H1 (cell line): ENCODE measurements at regions not wholly inside any gene's neighbourhood (a gene's known extent, or its start where the extent isn't known, plus 50 kb on each side); places are given as distances from the start of the nearest gene placed in this dataset.

Experiments
- CTCF ChIA-PET: fragments of 300-600 bp; sonication (Branson Sonifier 250); formaldehyde crosslinking; loops from one replicate; lab custom pipeline; 2021; ENCODE audit not compliant: partially characterized antibody; lab: Charles Lee
- POLR2A ChIA-PET: fragments of 300-600 bp; sonication (Branson Sonifier 250); formaldehyde crosslinking; loops from one replicate; lab custom pipeline; 2021; ENCODE audit warnings: inconsistent platforms; ENCODE audit not compliant: partially characterized antibody; lab: Charles Lee
- DNase-seq, 2 experiments: peaks; one replicate each; pipeline versions ENCODE4 v3.0.0 to v3.0.0-alpha.2; 2010 to 2022; ENCODE audit warnings: low spot score in 2 of 2, low read depth in 1 of 2, mixed read lengths in 1 of 2
- FAIRE-seq: peaks from 2 replicates; lab custom pipeline; 2011; peaks lifted over from hg19 to GRCh38; lab: Jason Lieb, UNC
- H2AFZ ChIP-seq: 2 replicates; pipeline ENCODE4 v1.8.1; 2012; ENCODE audit warnings: low read length, inconsistent platforms
- H2AK5ac ChIP-seq: 2 replicates; pipeline ENCODE4 v1.6.1; 2013; ENCODE audit warnings: low read depth, low read length
- H2BK120ac ChIP-seq: replicated peaks from 2 replicates; pipeline ENCODE3; 2013; ENCODE audit warnings: low read depth, low read length, inconsistent platforms
- H2BK12ac ChIP-seq: 2 replicates; pipeline ENCODE4 v1.6.1; 2013; ENCODE audit warnings: low read depth, low read length
- H2BK15ac ChIP-seq: 2 replicates; pipeline ENCODE4 v1.6.1; 2013; ENCODE audit warnings: low read length
- H2BK20ac ChIP-seq: 2 replicates; pipeline ENCODE4 v1.6.1; 2013; ENCODE audit warnings: low read length
- H2BK5ac ChIP-seq: 2 replicates; pipeline ENCODE4 v1.6.1; 2013; ENCODE audit warnings: low read depth, low read length
- H3K14ac ChIP-seq: 2 replicates; pipeline ENCODE4 v1.6.1; 2013; ENCODE audit warnings: inconsistent platforms; ENCODE audit not compliant: insufficient read length
- H3K18ac ChIP-seq: 2 replicates; pipeline ENCODE4 v1.6.1; 2013; ENCODE audit warnings: low read length; ENCODE audit errors: extremely low read depth
- H3K23ac ChIP-seq: 2 replicates; pipeline ENCODE4 v1.6.1; 2013; ENCODE audit warnings: inconsistent platforms; ENCODE audit not compliant: insufficient read length
- H3K23me2 ChIP-seq: 2 replicates; pipeline ENCODE4 v1.6.1; 2013; ENCODE audit warnings: low read depth, low read length
- H3K27ac ChIP-seq: 2 replicates; pipeline ENCODE4 v1.6.1; 2011; ENCODE audit warnings: low read depth, low read length, inconsistent platforms
- H3K27me3 ChIP-seq, 4 experiments: replicated peaks in 1 of 4; 1 replicate in 1 of 4; 2 replicates in 3 of 4; pipeline versions ENCODE4 v1.6.1 to v1.8.1; 2011 to 2013; ENCODE audit warnings: low read length in 3 of 4, mild to moderate bottlenecking in 3 of 4, inconsistent platforms in 2 of 4, mixed read lengths in 2 of 4, moderate library complexity in 1 of 4; ENCODE audit not compliant: control insufficient read depth in 3 of 4, insufficient read depth in 3 of 4; ENCODE audit errors: extremely low read depth in 1 of 4
- H3K36me3 ChIP-seq, 4 experiments: 2 replicates each; pipeline versions ENCODE4 v1.6.1 to v1.8.1; 2011 to 2013; ENCODE audit warnings: mild to moderate bottlenecking in 4 of 4, low read length in 3 of 4, moderate library complexity in 2 of 4, control low read depth in 1 of 4, inconsistent platforms in 1 of 4; ENCODE audit not compliant: insufficient read depth in 4 of 4, control insufficient read depth in 2 of 4
- H3K4ac ChIP-seq: replicated peaks from 2 replicates; pipeline ENCODE3; 2013; ENCODE audit warnings: low read length, low read depth, mixed read lengths, inconsistent platforms; ENCODE audit not compliant: insufficient read length
- H3K4me1 ChIP-seq, 4 experiments: replicated peaks in 1 of 4; 1 replicate in 1 of 4; 2 replicates in 3 of 4; pipeline versions ENCODE4 v1.6.1 to v1.8.1; 2011 to 2013; ENCODE audit warnings: low read length in 3 of 4, inconsistent platforms in 2 of 4, mixed read lengths in 1 of 4; ENCODE audit not compliant: insufficient read depth in 4 of 4, control insufficient read depth in 3 of 4
- H3K4me2 ChIP-seq, 2 experiments: 2 replicates each; pipeline versions ENCODE4 v1.6.1 to v1.8.1; 2011 to 2013; ENCODE audit warnings: low read depth in 2 of 2, low read length in 2 of 2, control low read depth in 1 of 2, inconsistent platforms in 1 of 2, mild to moderate bottlenecking in 1 of 2; ENCODE audit not compliant: insufficient read depth in 1 of 2
- H3K4me3 ChIP-seq, 4 experiments: fragments of 200-600, 300-600 bp in 1 of 4; sonication (generic), shearing (Covaris generic), sonication (Bioruptor Twin) in 1 of 4; 2 replicates each; pipeline versions ENCODE4 v1.5.1 to v1.8.1; 2011 to 2016; ENCODE audit warnings: low read length in 4 of 4, low read depth in 3 of 4, control low read depth in 2 of 4, inconsistent platforms in 2 of 4, mild to moderate bottlenecking in 2 of 4, mixed read lengths in 1 of 4, moderate library complexity in 1 of 4; ENCODE audit not compliant: insufficient read depth in 2 of 4; ENCODE audit errors: extremely low read depth in 1 of 4
- H3K56ac ChIP-seq: replicated peaks from 2 replicates; pipeline ENCODE3; 2013; ENCODE audit warnings: low read depth, mild to moderate bottlenecking, mixed read lengths, low read length, inconsistent platforms; ENCODE audit not compliant: insufficient read length
- H3K79me1 ChIP-seq: 2 replicates; pipeline ENCODE4 v1.6.1; 2013; ENCODE audit warnings: low read depth, low read length, control low read depth
- H3K79me2 ChIP-seq, 2 experiments: 2 replicates each; pipeline versions ENCODE4 v1.6.1 to v1.8.1; 2012 to 2013; ENCODE audit warnings: low read length in 2 of 2, mild to moderate bottlenecking in 2 of 2, inconsistent platforms in 1 of 2; ENCODE audit not compliant: insufficient read depth in 2 of 2, control insufficient read depth in 1 of 2
- H3K9ac ChIP-seq, 4 experiments: replicated peaks in 1 of 4; 1 replicate in 1 of 4; 2 replicates in 3 of 4; pipeline versions ENCODE4 v1.6.1 to v1.8.1; 2011 to 2013; ENCODE audit warnings: low read depth in 3 of 4, low read length in 3 of 4, control low read depth in 2 of 4, mild to moderate bottlenecking in 2 of 4, moderate library complexity in 2 of 4, inconsistent platforms in 1 of 4; ENCODE audit errors: extremely low read depth in 1 of 4
- H3K9me3 ChIP-seq, 2 experiments: 2 replicates each; pipeline versions ENCODE4 v1.6.1 to v1.8.1; 2012 to 2013; ENCODE audit warnings: mild to moderate bottlenecking in 2 of 2, moderate library complexity in 2 of 2, control low read depth in 1 of 2, inconsistent platforms in 1 of 2, low read depth in 1 of 2, low read length in 1 of 2, mixed read lengths in 1 of 2; ENCODE audit not compliant: insufficient read depth in 2 of 2
- H4K20me1 ChIP-seq, 2 experiments: replicated peaks in 1 of 2; 2 replicates each; pipeline versions ENCODE3 to v1.8.1; 2011 to 2013; ENCODE audit warnings: inconsistent platforms in 2 of 2, low read length in 2 of 2, mild to moderate bottlenecking in 1 of 2; ENCODE audit not compliant: insufficient read depth in 2 of 2, control insufficient read depth in 1 of 2
- H4K5ac ChIP-seq: 2 replicates; pipeline ENCODE4 v1.6.1; 2013; ENCODE audit warnings: low read length, low read depth, mixed read lengths, inconsistent platforms; ENCODE audit not compliant: insufficient read length
- H4K8ac ChIP-seq: 2 replicates; pipeline ENCODE4 v1.8.0; 2013; ENCODE audit warnings: mild to moderate bottlenecking, moderate library complexity, low read length, inconsistent platforms; ENCODE audit not compliant: insufficient read depth; ENCODE audit errors: extremely low read depth
- H4K91ac ChIP-seq: replicated peaks from 2 replicates; pipeline ENCODE3; 2013; ENCODE audit warnings: low read length, mixed read lengths, inconsistent platforms; ENCODE audit not compliant: insufficient read length
- ATF2 ChIP-seq: IDR thresholded peaks from 2 replicates; pipeline ENCODE4 v1.6.1; 2012; ENCODE audit warnings: low read length, inconsistent platforms
- BACH1 ChIP-seq: IDR thresholded peaks from 2 replicates; pipeline ENCODE4 v1.6.1; 2012; ENCODE audit warnings: low read length, improper control_type of control experiment
- CBX5 ChIP-seq: fragments of 300-800, 300-1000 bp; sonication (generic); IDR thresholded peaks from 2 replicates; pipeline ENCODE4 v1.7.1; 2016; ENCODE audit warnings: antibody characterized with exemption, low read length, low read depth
- CREB1 ChIP-seq: IDR thresholded peaks from 2 replicates; pipeline ENCODE4 v1.6.1; 2012; ENCODE audit warnings: inconsistent platforms
- CTBP2 ChIP-seq: IDR thresholded peaks from 2 replicates; pipeline ENCODE4 v1.7.0; 2011; ENCODE audit warnings: borderline replicate concordance, mild to moderate bottlenecking, moderate library complexity, mixed read lengths, low read length; ENCODE audit not compliant: insufficient read depth, insufficient read length
- EZH2 ChIP-seq: fragments of 200-600 bp; sonication (generic); IDR thresholded peaks from 2 replicates; pipeline ENCODE4 v1.7.1; 2012; ENCODE audit warnings: low read depth, mild to moderate bottlenecking, moderate library complexity, low read length, inconsistent platforms; ENCODE audit not compliant: severe bottlenecking
- KDM1A ChIP-seq: fragments of 200-600, 300-600 bp; sonication (generic); IDR thresholded peaks from 2 replicates; pipeline ENCODE4 v1.7.1; 2016; ENCODE audit warnings: mild to moderate bottlenecking, low read length, borderline replicate concordance
- RBBP5 ChIP-seq: IDR thresholded peaks from 2 replicates; pipeline ENCODE4 v1.7.1; 2012; ENCODE audit warnings: low read depth, mild to moderate bottlenecking, inconsistent platforms, low read length, moderate library complexity, borderline replicate concordance
- RFX5 ChIP-seq: IDR thresholded peaks from 2 replicates; pipeline ENCODE4 v1.6.1; 2011; ENCODE audit warnings: low read depth, low read length, improper control_type of control experiment, borderline replicate concordance
- USF2 ChIP-seq: IDR thresholded peaks from 2 replicates; pipeline ENCODE4 v1.6.1; 2011; ENCODE audit warnings: low read length, improper control_type of control experiment
- WGBS, 2 experiments: shearing (Covaris generic) in 1 of 2; methylation state at CpG; one replicate each; pipeline versions ENCODE4 v1.1.6 to v1.1.7; 2013 to 2015; ENCODE audit warnings: low lambda C conversion rate in 2 of 2, mixed read lengths in 2 of 2, inconsistent platforms in 1 of 2, low coverage in 1 of 2, missing lambda C conversion rate in 1 of 2; ENCODE audit not compliant: insufficient replicate concordance in 2 of 2, insufficient coverage in 1 of 2, insufficient read length in 1 of 2; ENCODE audit errors: extremely low coverage in 1 of 2, missing lambda C conversion rate in 1 of 2; 5-methylcytosine and 5-hydroxymethylcytosine counted together

DNA sequence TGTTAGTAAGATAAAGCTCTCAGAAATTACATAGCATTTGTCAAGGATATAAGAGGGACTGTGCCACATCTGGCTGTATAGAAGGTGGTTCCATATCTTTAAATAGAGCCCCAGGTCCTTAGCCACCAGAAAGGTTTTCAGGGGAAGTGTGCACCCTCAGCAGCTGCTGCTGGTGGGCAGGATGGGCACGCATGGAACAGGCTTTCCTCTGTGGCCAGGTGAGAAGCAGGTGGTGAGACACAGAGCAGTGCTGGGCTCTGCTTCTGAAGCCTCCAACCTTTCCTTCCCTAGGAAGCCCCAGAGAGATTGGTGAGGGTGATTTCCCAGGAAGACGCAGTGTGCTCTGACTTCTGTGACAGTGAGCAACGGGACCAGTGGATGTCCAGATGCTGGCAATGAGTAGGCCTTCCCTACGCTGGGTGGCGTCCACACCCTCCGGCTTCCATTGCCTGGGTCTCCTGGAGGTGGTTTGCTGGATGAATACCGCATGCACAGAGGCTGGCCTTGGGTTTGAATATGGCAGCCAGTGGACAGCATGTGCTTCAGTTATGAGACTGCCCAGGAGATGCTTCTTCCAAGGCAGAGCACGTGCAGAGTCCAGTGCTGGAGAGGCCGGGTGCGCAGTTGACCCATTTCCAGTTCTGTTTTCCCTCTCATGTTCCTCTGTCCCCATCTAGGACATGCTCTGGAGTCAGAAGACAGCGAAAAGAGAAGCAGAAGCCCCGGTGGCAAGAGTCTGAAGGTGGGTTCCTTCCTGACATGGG, 52.7 kb upstream of the POLG start:
- ChIA-PET POLR2A (no interaction called here), CTCF (interaction anchor here (2.3 to 15.5 kb wide), 2 partner anchors 30 to 37 kb away, joined by 5 to 145 read pairs; no protein-coding TSS in a partner anchor)
- no peak overlapping the region for H2BK20ac ChIP-seq
- H2BK120ac ChIP-seq = no peak overlapping the region
- H3K23ac ChIP-seq = no peak overlapping the region
- no peaks in the 10 kb centered on the region for H3K79me2 ChIP-seq
- no peak overlapping the region for H4K91ac ChIP-seq
- no peak overlapping the region for H2AFZ ChIP-seq
- WGBS, 2 experiments = 88% methylated on average over 11 of the region's 12 CpGs; no CpG with 5 or more reads in 1 of the 2 experiments
- peaks cover 9 to 38% (median 21%) of the 10 kb centered on the region in 4 experiments for H3K4me1 ChIP-seq
- H4K5ac ChIP-seq = no peak overlapping the region
- no peaks in the 10 kb centered on the region for H3K79me1 ChIP-seq
- H3K9ac ChIP-seq = no peak overlapping the region
- no peak for FAIRE-seq
- H4K8ac ChIP-seq = no peak overlapping the region
- no peak for DNase-seq
- H3K36me3 ChIP-seq = no peaks in the 10 kb centered on the region
- H3K56ac ChIP-seq = no peak overlapping the region
- no peak overlapping the region for H2BK5ac ChIP-seq
- peaks cover 0 to 1% of the 10 kb centered on the region in 2 experiments for H4K20me1 ChIP-seq
- H3K4ac ChIP-seq = no peak overlapping the region
- H3K9me3 ChIP-seq = no peaks in the 10 kb centered on the region
- H3K14ac ChIP-seq = no peak overlapping the region
- H2BK12ac ChIP-seq = no peak overlapping the region
- H3K23me2 ChIP-seq = no peaks in the 10 kb centered on the region
- no peak overlapping the region for H2AK5ac ChIP-seq
- no peak overlapping the region for H3K18ac ChIP-seq
- H3K4me3 ChIP-seq = no peak overlapping the region
- H2BK15ac ChIP-seq = peak overlapping the region; percentile 89; the same call in 1 of the 2 replicates
- H3K27me3 ChIP-seq = peaks cover 20 to 93% (median 67%) of the 10 kb centered on the region in 4 experiments
- no peak overlapping the region for H3K4me2 ChIP-seq
- H3K27ac ChIP-seq = no peak overlapping the region
- TF ChIP-seq CTBP2 = no peak
- TF ChIP-seq RFX5 = no peak
- TF ChIP-seq BACH1 = no peak
- TF ChIP-seq CBX5 = no peak
- no peak for TF ChIP-seq KDM1A
- TF ChIP-seq EZH2 = no peak
- no peak for TF ChIP-seq USF2
- TF ChIP-seq CREB1 = no peak
- TF ChIP-seq RBBP5 = no peak
- no peak for TF ChIP-seq ATF2
